Inferior parietal cortex (tissue), 1 donor: ENCODE measurements at regions not wholly inside any gene's neighbourhood (a gene's known extent, or its start where the extent isn't known, plus 50 kb on each side); places are given as distances from the start of the nearest gene placed in this dataset.

Source experiments
- DNase-seq: peaks from one replicate; pipeline ENCODE4 v3.0.0-alpha.2; 2016; ENCODE audit errors: extremely low spot score

DNA sequence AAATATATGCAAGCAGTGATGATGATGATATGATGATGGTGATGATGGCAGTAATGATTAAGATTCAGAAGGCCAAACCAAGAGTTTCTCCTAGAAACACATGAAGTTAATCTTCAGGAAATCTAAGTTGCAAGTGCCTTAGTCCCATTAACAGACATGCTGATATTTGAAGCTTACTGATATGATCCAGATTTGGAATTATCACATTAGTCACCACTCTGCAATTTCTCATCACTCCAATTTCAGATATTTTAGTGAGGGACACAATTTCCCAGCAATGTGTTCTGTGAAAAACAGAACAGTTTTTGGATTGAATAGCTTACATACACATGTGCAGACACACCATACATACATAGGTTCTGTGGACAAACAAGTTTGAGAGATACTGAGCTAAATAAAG, 411.4 kb upstream of the FAT3 start:
- no peak for DNase-seq

DNA sequence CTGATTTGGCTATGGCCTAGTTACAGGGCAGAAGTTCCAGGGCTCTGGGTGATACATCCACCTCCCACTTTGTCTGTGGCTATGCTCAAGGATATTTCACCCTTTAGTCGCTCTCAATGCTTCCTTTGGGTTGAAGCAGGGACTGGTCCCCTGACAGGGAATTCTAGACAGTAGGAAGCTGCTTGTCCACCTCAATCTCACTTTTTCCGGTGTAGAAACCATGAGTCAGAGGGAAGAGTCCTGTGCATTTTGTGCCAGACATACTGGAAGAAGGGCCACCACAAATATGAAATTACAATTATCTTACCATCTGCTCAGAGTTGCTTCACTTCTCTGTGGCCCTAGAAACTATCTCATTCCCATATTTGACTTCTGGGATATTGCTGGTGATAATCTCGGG, 413.7 kb upstream of the FAT3 start:
- no peak for DNase-seq

DNA sequence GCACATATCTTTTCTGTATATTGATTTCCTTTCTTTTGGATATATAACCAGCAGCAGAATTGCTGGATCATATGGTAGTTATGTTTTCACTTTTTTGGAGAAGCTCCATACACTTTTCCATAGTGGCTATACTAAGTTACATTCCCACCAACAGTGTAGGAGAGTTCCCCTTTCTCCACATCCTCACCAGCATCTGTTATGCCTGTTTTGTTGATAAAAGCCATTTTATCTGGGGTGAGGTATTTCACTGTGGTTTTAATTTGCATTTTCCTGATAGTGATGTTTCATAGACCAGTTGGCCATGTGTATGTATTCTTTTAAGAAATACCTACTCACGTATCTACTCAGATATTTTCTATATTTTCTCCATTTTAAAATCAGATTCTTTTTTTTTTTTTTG, 419.3 kb upstream of the FAT3 start:
- no peak for DNase-seq

DNA sequence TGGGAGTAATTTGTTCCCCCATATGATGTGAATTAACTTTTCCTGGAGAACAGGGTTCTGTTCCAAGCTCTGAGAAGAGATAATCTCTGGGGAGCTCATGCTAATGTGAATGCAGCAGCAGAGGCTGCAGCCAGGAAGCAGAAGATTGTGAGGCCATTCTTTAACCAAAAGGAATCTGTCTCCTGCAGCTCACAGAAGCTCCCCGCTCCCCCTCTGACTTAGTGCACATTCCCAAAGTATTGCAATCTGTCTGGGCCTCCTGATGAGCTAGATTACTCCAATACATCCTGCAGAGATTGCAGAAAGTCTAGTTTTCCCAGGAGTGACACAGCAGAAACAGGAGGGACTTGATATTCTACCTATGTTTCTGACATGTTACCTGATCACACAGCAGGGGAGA, 420.6 kb upstream of the FAT3 start:
- no peak for DNase-seq

DNA sequence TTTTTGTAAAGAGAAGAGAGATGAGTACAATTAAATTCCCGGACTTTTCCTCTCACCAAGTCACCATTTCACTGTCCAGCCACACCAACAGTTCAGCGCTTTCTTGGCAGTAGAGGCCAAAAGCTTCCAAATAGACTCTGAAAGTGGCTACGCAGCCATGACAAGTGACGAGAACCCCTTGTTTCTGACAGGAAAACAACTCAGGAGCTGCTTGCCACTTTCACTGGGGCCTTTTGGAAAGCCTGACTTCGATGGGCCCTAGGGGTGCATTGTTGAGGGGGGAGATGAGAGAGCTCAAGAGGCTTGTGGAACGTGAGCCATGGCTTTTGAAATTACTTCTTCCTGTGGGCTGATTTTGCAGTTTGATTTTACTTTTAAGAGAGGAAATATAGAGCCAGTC, 422.1 kb upstream of the FAT3 start:
- DNase-seq: no peak

DNA sequence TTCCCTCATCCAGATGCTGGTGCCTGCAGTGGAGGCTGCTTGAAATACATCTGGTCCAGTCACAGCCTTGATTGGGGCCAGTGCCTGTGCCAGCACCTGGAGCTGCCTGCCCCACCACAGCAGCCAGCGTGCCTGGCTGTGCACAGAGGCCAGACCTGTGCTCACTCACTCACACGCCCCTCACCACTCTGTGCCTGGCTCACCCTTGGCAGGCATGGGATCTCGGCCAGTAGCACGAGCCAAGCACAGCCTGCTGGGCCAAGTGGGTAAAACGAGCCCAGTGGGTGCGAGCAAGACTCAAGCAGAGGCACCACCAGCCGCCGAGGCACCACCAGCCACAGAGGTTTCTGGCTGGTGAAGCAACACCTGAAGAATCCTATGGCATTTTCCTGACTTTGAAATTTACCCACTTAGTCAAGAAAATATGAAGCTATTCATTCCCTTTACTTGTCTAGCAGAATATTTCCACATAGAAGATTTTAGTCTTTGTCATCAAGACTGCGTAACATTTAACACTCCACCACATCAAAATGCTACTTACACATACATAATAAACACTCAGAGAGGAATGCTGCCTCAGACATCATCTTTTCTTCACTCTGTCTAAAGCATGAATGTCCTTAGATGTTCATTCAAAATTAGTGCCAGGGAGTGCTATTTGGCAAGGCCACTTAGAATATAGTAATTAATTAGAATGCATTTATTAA, 424.3 kb upstream of the FAT3 start:
- DNase-seq: no peak

DNA sequence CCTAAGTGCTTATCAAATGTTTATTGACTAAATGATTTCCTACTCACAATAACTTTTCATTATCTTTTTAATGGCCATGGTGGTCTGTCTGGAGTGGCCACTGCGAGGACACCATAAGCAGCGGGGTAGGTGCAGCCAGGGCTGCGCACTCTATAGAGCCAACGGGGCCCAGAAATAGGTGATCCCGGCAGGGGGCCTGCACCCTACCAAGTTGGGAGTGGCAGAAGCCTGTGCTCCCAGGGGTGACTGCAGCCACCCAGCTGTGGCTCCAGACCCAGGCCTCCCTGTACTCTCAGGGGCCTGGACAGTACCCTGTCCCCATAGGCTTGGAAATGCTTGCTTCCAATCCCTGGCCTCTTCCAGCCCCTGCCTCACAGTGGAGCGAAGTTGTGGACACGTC, 426.4 kb upstream of the FAT3 start:
- DNase-seq: no peak

DNA sequence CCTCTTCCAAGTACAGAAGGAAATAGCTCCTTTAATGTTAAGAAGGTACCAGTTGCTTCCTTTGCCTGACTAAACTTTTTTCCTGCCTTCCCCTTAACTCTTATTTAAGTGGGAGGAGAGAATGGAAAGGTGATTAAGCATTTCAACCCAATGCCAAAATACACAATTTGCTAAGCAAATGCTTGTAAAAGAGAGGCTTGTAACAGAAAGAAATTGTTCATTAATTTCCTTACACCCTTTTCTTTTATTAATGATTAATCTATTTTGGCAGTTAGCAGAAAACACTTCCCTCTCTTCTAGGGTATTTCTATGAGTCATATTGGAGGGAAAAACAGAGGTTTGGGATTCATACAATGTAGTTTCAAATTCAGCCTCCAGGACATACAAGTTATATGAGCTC, 427.6 kb upstream of the FAT3 start:
- DNase-seq: no peak

DNA sequence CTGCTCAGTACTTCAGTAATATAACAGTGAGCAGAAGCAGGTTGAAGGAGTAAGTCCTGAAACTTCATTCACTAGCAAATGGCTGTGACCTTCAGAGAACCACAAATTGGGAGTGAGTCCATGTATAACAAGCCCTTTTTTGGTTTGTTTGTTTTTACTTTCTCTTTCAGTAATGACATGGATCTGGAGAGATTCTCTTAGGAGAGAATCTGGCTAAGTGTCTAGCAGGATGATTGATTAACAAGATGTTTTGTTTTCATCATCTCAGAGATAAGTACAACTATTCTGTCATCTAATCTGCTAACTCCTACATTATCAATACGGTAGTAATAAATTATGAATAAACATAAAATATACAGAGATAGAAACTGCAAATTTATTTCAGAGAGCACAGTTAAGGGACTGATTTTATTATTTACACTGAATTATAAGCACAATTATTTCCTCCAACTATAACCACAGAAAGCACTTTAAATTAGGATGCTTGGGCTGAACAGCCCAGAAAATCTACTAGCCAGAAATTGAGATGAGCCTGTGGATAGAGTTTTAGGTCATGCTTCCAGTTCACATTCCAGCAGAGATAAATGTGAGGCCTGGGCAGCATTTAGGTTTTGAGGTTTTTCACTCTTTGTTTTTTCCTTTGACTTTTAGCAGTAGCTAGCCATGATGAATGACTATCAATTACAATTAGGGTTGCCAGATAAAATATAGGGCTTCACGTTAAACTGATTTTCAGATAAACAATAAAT, 429.3 kb upstream of the FAT3 start:
- DNase-seq: no peak

DNA sequence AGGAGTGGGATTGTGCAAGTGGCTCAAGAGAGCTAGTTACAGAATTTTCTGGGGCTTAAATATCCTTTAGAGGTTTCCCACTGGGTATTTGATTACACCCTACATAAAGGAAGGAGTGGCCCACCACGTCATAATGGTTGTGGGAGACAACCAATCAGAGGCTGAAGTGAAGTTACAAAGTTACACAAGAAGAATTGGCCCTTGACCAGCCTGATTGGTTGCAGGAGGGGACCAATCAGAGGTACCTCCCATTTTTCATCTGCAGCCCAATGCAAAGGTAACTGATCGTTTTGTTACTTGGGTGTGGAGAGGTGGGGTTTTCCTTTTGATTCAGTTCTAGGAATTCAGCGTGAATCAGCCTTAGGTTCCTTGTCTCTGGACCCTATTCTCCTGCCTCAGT, 430.5 kb upstream of the FAT3 start:
- DNase-seq: no peak

DNA sequence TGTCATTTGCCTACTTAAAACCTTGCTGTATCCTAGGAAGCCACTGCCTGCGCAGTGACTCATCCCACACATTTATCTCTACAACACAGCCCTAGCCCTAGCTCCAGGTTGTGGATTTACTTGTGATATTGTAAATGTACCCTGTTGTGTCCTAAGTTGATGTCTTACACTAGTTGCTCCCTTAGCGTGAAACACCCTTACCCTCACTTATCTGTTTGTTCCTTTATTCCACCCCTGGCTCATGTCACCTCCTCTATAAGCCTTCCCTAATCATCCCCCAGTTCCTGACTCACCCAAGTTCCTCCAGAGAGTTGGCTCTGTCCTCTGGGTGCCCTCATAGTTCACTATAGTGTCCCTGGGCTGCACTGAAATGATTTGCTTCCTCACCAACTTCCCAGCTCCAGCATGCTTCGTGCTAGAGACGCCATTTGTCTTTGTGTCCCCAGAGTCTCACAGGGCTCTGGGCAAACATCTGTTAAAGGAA, 431.8 kb upstream of the FAT3 start:
- DNase-seq: no peak

DNA sequence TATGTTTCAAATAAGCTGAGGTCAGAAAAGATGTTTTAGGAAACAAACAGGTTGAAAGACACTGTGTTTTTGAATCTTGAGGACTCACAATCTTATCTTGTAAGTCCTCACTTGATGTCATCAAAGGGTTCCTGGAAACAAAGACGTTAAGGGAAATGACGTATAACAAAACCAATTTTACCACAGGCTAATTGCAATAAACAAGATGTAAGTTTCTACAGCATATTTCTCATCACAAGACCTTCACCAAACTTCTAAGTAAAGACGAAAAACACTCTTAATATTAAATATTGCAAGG, 433.5 kb upstream of the FAT3 start:
- DNase-seq: no peak

DNA sequence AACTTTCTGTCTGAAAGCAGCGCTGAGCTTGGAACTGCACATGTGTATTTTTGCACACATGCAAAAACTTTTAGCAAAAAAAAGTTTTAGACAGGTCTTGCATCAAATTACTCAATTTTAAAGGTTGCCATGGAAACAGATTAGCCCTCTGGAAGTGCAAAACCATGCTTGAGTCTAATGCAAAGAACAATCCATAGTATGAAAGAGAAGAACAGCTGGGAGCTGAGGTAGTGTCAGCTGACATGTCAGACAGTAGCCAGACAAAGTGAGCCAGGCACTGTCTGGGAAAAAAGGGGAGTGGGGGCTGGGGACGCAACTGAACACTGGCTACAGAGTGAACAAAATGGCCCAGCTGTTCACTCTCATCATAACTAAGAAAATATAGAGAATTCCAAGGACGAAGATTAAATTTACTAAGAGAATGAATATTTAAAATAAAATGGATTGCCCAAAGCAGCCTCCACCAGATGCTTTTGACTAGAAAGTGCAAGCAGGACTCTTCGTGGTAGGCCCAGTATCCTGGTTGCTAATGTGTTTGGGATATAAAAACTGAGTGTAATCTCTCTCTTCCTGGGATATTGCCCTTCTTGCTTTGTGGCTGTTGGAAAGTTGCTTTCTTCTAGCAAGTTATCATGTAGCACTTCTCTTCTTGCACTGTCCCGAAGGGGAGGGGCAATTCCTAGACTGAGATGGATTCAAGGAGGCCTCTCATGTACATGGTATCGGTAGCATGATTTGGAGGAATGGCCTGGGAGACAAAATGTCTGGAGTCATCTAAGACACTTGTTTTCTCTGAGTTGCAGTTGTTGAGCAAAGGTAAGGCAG, 434.1 kb upstream of the FAT3 start:
- peak; percentile 5 for DNase-seq

DNA sequence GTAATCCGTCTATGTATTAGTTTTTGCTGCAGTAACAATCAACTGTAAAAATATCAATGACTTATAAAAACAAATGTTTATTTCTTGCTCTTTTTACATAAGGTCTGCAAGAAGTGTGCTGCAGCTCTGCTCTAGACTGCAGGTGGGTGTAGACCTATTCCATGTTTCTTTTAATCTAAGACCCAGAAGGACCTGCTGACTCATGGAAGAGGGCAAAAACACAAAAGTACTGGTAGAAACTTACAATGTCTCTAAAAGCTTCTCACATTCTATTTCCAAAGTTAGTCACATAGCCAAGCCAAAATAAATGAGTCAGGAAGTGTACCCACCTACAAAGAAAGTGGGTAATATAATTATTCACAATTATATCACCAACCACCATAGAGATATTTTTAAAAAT, 435.9 kb upstream of the FAT3 start:
- no peak for DNase-seq

DNA sequence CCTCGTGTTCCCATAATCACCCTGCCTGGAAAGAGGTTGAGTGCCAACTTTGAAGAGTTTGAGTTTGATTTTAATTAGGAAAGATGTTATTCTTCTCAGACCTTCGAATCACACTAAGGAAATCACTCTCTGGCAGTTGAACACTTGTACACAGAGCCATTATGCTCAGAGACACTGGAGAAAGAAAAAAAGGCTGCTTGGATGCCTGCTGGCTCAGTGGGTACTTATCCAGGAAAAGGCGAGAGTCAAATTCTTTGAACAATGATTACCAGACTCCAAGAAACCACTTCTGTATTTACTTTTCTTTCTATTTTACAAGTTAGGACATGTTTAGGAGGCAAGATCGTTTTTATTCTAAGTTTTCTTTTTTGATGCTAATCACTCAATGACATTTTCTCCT, 438.5 kb upstream of the FAT3 start:
- no peak for DNase-seq

DNA sequence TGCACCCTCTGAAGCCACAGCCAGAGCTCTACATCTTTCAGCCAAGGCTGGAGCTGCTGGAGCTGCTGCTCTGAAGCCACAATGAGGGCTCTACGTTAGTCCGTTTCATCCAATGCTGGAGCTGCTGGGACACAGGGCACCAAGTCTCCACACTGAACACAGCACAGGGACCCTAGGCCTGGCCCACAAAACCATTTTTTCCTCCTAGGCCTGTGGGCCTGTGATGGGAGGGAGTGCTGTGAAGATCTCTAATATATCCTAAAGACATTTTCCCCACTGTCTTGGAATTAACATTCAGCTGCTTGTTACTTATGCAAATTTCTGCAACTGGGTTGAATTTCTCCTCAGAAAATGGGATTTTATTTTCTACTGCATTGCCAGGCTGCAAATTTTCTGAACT, 441.4 kb upstream of the FAT3 start:
- no peak for DNase-seq

DNA sequence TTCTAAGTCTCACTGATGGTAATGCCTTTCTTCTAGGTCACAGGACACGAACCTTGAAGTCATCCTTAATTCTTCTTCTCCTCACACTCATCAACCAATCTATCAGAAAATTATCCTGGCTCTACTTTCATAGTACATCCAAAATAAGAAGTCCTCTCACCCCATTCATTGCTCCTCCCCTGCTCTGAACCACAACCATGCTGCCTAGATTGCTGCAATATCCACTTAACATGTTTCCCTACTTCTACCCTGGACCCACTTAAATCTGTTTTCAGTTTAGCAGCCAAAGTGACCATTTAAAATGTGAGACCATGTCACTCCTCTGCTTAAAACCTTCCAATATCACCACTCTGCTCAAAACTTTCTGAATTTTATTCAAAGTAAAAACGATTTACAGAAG, 445.9 kb upstream of the FAT3 start:
- no peak for DNase-seq

DNA sequence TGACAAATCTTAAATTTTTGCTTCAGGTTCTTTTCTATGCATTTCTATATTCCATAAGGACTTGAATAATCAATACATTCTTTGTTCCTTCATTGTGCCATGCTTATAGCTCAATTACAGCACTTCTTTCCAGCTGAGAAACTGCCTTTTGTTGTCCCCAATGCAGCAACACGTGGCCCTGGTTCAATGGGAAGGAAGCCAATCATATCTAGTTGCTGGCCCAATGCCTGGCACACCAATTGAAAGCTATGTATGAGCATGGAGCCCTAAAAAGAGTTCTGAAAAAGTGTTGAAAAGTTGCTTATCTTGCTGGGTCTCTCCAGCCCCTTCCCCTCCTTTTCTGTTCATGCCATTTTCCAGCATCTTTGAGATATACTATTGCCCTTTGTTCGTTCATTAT, 448.0 kb upstream of the FAT3 start:
- DNase-seq: peak; percentile 59

DNA sequence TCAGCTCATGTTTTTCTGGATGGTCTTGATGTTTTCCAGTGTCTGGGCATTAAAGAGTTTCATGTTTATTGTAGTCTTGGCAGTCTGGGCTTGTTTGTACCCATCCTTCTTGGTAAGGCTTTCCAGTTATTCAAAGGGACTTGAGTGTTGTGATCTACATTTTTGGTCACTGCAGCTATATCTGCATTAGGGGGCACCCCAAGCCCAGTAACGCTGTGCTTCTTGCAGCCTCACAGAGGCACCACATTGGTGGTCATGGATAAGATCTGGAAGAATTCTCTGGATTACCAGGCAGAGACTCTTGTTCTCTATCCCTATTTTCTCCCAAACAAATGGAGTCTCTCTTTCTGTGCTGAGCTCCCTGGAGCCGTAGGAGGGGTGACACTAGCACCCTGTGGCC, 451.5 kb upstream of the FAT3 start:
- DNase-seq: no peak

DNA sequence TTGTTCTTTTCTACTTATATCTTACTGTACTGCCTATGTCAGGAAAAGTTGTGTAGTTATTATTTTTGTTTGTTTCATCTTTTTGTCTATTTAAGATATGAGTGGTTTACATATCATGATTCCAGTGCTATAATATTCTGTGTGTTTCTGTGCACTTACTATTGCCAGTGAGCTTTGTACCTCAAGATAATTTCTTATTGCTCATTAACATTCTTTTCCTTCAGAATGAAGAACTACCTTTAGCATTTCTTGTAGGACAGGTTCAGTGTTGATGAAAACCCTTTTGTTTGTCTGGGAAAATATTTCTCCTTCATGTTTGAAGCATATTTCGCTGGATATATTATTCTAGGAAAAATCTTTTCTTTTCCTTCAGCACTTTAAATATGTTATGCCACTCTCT, 452.7 kb upstream of the FAT3 start:
- no peak for DNase-seq

DNA sequence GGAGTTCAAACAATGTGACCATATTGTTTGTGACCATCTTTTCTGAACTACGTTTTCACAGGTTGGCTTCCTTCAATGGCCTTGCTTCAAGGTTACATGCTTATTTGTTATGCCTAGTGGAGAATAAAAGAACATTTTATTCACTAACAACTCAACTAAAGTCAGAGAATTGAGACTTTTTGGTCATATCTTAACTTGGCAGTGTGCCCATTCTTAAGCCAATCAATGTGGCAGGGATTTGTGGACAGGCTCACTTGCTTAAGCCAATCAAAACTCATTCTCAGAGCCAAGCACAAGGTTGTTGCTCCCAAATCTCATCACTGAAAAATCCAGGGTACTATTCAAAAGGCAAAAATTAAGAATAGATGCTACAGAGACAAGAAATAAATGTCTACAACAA, 455.8 kb upstream of the FAT3 start:
- no peak for DNase-seq

DNA sequence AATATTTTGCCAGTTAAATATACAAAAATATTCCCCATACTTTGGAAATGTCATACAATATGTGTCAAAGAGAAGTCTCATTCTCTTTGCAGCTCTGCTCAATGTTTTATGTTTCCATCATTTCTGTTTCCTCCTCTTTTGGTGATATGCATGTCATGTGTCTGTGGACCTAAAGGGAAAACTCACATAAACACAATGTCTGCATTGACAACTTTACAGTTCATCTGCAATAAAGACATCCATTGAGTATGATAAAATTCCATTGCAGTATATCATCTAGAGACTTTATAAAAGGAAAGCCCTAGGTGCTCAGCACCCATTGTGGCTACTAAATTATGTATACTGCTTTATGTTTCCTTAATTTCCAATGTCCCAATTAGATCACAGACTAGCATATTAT, 461.3 kb upstream of the FAT3 start:
- DNase-seq: no peak
